ENCODE measurements at regions not wholly inside any gene's neighbourhood (a gene's known extent, or its start where the extent isn't known, plus 50 kb on each side); places are given as distances from the start of the nearest gene placed in this dataset.

DNA sequence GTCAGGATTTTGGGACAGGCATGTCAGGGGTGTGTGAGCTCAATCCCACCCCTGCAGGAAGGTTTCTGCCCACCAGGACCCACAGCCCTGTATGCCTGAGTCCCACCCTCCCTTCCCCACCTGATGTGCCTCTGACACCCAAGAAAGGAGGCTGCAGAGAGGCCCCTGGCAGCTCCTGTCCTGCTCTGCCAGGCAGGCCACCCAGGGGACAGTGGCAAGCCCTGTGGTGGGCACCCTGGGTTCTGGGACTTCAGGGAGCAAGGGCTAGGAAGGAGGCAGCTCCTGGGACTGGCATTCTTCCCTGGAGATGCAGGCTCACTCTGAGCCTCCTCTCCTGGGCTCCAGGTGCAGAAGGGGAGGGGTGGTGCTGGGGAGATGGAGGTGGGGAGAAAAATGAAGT, 234.5 kb upstream of the B3GAT1 start:
- no peak for DNase-seq (ENCODE audit: extremely low spot score in 2 of 2)
- intact Hi-C loops (cut with DNase I): no loop called here
- no peak overlapping the region for H3K27ac ChIP-seq
- no peak overlapping the region for H3K4me3 ChIP-seq
- no peaks in the 10 kb centered on the region for H3K9me3 ChIP-seq
- H3K27me3 ChIP-seq: no peaks in the 10 kb centered on the region
- TF ChIP-seq, protein P1, sequence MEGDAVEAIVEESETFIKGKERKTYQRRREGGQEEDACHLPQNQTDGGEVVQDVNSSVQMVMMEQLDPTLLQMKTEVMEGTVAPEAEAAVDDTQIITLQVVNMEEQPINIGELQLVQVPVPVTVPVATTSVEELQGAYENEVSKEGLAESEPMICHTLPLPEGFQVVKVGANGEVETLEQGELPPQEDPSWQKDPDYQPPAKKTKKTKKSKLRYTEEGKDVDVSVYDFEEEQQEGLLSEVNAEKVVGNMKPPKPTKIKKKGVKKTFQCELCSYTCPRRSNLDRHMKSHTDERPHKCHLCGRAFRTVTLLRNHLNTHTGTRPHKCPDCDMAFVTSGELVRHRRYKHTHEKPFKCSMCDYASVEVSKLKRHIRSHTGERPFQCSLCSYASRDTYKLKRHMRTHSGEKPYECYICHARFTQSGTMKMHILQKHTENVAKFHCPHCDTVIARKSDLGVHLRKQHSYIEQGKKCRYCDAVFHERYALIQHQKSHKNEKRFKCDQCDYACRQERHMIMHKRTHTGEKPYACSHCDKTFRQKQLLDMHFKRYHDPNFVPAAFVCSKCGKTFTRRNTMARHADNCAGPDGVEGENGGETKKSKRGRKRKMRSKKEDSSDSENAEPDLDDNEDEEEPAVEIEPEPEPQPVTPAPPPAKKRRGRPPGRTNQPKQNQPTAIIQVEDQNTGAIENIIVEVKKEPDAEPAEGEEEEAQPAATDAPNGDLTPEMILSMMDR (IDR thresholded peaks at IDR 0.05): no peak
- TF ChIP-seq POLR2A (IDR thresholded peaks at IDR 0.05): no peak
- TF ChIP-seq POLR2AphosphoS5 (IDR thresholded peaks at IDR 0.05; ENCODE audit: insufficient read depth in 1 of 2, low read depth in 1 of 2): no peak
- H3K36me3 ChIP-seq: no peaks in the 10 kb centered on the region
- H3K4me1 ChIP-seq: no peaks in the 10 kb centered on the region

DNA sequence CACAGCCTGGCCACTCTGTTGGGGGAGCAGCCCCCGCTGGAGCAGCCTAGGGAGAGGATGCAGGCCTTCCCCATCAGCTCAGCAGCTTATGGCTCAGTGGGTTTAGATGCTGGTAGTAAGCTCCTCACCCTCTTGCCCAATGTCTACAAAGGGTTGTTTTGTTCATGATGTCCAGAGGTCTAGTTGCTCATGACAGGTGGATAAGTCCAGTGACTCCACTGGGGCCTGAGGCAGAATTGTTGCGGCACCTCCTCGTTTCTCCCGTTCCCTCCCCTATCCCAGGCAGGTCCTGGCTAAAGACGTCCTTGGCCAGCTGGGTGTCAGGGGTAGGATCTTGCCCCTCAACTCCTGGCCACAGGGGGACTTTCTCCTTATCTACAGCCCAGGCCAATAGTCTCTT, 233.5 kb upstream of the B3GAT1 start:
- intact Hi-C loops (cut with DNase I): no loop called here
- Histone ChIP-seq H3K36me3 (no peaks in the 10 kb centered on the region), H3K4me1 (no peaks in the 10 kb centered on the region), H3K27me3 (no peaks in the 10 kb centered on the region), H3K9me3 (no peaks in the 10 kb centered on the region), H3K27ac (no peak overlapping the region), H3K4me3 (no peak overlapping the region)
- DNase-seq (ENCODE audit: extremely low spot score in 2 of 2): no peak
- TF ChIP-seq POLR2A (IDR thresholded peaks at IDR 0.05) (no peak), POLR2AphosphoS5 (IDR thresholded peaks at IDR 0.05; ENCODE audit: insufficient read depth in 1 of 2, low read depth in 1 of 2) (no peak)
- TF ChIP-seq, protein P1 (IDR thresholded peaks at IDR 0.05): no peak

DNA sequence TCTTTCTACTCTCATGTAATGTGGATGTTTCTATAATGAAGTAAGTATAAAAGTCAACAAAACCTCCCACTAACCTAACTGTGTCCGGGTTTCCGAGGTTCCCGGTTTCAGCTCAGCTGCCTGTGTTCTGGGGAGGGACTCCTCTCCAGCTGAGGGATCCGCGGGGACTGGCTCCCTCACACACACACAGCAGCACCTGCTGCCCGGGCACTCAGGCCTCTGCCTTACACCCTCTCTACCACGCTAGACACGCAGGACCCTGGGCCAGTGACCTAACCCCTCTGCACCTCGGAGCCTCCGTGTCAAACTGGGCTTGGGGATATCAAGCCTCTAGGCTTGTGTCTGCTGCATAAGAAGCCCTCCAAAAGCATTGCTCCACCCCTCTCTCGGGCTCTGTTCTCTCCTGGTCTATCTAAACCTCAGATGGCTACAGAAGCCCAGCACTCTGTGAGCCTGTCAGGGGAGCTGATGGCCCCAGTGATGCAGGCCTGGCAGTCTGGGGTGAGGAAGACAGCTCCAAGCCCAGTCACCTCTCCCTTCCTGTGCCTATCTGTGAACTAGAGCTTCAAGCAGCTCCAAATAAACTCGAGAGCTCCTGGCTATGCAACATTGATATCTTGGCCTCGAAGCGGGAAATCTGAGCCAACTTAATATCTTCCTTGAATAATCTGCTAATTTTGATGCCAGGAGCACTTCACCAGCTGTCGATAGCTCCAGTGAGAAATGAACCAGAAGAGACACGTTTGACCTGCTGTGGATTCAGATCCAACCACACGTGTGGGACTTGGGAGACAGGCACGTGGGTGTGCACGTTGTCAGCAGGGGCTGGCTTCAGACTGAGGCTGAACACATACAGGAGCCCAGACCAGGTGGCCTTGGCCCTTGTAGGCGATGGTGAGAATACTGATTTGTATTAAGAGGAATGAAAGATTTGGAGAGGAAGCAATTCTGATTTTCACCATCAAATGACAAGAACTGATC, 232.7 kb upstream of the B3GAT1 start:
- H3K4me3 ChIP-seq: no peak overlapping the region
- DNase-seq (ENCODE audit: extremely low spot score in 2 of 2): peak in 1 of 2 donors; percentile 81
- H3K4me1 ChIP-seq: no peaks in the 10 kb centered on the region
- no peak overlapping the region for H3K27ac ChIP-seq
- TF ChIP-seq POLR2AphosphoS5 (IDR thresholded peaks at IDR 0.05; ENCODE audit: insufficient read depth in 1 of 2, low read depth in 1 of 2): no peak
- TF ChIP-seq POLR2A (IDR thresholded peaks at IDR 0.05): no peak
- TF ChIP-seq, protein P1 (IDR thresholded peaks at IDR 0.05): no peak
- no peaks in the 10 kb centered on the region for H3K9me3 ChIP-seq
- no peaks in the 10 kb centered on the region for H3K27me3 ChIP-seq
- intact Hi-C loops (cut with DNase I): no loop called here
- H3K36me3 ChIP-seq: no peaks in the 10 kb centered on the region

DNA sequence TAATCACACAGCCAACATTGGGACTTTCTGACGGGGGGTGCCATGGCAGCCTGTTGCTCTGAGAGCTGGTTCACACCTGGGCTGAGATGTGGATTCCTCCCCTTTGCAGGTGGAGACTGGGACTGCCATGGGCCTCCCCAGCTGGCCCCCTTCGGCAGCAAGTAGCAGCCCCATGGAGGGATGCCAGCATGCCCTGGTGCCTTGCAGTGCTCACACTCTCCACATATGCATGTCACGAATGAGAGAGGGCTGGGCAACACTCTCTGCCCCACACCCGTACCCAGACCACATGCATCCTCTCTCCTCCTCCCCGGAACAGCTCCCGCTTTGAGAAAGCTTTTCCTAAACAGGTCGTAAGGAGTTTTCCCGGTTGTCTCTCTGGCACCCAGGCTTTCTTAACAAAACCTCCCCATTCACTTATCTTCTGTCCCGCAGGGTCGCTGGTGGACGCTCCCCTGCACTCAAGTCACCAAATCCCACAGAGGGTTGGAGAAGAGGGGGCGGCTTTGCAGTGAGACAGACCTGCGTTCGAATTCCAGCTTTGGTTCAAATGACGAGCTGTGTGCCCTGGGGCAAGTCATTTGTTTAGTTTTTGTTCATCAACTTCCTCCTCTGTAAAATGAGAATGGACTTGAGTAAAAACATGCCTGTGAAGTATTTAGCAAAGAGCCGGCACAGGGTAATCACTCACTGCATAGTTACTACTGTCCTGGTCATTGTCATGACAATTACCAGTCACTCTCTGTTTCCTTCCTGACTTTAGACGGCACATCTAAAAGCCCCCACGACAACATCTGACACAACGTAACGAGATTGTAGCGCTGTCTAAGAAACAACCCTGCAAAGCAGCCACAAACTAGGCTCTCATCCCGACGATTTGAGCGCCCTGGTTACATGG, 231.3 kb upstream of the B3GAT1 start:
- H3K4me1 ChIP-seq: no peaks in the 10 kb centered on the region
- TF ChIP-seq POLR2A (IDR thresholded peaks at IDR 0.05) (no peak), POLR2AphosphoS5 (IDR thresholded peaks at IDR 0.05; ENCODE audit: insufficient read depth in 1 of 2, low read depth in 1 of 2) (no peak)
- TF ChIP-seq, protein P1 (IDR thresholded peaks at IDR 0.05): no peak
- no peak overlapping the region for H3K4me3 ChIP-seq
- intact Hi-C loops (cut with DNase I): no loop called here
- H3K36me3 ChIP-seq: no peaks in the 10 kb centered on the region
- DNase-seq (ENCODE audit: extremely low spot score in 2 of 2): peak in 1 of 2 donors; percentile 67
- no peaks in the 10 kb centered on the region for H3K27me3 ChIP-seq
- no peak overlapping the region for H3K27ac ChIP-seq
- no peaks in the 10 kb centered on the region for H3K9me3 ChIP-seq
